PFSK-1 (cell line): ENCODE measurements at regions not wholly inside any gene's neighbourhood (a gene's known extent, or its start where the extent isn't known, plus 50 kb on each side); places are given as distances from the start of the nearest gene placed in this dataset.

Experiments used
- FOXP2 ChIP-seq: optimal IDR thresholded peaks from 2 replicates; pipeline ENCODE3; 2011; ENCODE audit warnings: borderline replicate concordance, control low read depth, inconsistent platforms; ENCODE audit not compliant: insufficient read depth; ENCODE audit errors: extremely low read length, extremely low read depth
- POLR2AphosphoS5 ChIP-seq: IDR thresholded peaks from 2 replicates; pipeline ENCODE4 v1.6.1; 2012; ENCODE audit warnings: low read depth, mild to moderate bottlenecking, control low read depth, low read length, moderate library complexity
- SIN3A ChIP-seq: IDR thresholded peaks from 2 replicates; pipeline ENCODE4 v1.6.1; 2012; ENCODE audit warnings: mild to moderate bottlenecking, low read length, moderate library complexity, borderline replicate concordance; ENCODE audit not compliant: insufficient read depth
- TAF1 ChIP-seq: IDR thresholded peaks from 2 replicates; pipeline ENCODE4 v1.6.1; 2012; ENCODE audit warnings: low read length, control low read depth, borderline replicate concordance; ENCODE audit not compliant: insufficient read depth
- TF ChIP-seq, protein P1 (sequence below), 2 experiments: IDR thresholded peaks; 2 replicates each; pipeline versions ENCODE4 v1.6.1 to v1.8.0; 2011 to 2012; ENCODE audit warnings: low read depth in 2 of 2, low read length in 2 of 2, control low read depth in 1 of 2, inconsistent platforms in 1 of 2, mild to moderate bottlenecking in 1 of 2, moderate library complexity in 1 of 2; ENCODE audit not compliant: insufficient read depth in 1 of 2

DNA sequence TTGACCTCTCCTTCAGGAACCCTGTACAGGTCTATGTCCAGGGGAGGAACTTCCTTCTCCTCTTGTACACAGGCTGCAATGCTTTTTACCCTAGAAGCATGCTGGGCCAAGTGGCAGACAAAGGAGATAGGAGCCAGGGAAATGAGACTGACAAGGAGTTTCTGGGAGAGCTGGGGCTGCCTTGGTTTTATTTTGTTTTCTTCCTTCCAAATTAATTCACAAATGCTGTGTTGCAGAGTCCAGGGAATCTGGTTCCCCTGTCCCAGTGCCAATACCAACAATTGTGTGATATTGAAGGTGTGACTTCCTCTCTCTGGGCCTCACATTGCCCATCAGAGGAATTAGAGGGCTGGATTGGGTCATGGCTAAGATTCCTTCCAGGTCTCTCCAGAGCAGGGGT is 224.8 kb upstream of the PPP2R3A start:
- TF ChIP-seq FOXP2 = no peak
- TF ChIP-seq POLR2AphosphoS5 = no peak
- TF ChIP-seq TAF1 = no peak
- TF ChIP-seq SIN3A = no peak
- TF ChIP-seq, protein P1, sequence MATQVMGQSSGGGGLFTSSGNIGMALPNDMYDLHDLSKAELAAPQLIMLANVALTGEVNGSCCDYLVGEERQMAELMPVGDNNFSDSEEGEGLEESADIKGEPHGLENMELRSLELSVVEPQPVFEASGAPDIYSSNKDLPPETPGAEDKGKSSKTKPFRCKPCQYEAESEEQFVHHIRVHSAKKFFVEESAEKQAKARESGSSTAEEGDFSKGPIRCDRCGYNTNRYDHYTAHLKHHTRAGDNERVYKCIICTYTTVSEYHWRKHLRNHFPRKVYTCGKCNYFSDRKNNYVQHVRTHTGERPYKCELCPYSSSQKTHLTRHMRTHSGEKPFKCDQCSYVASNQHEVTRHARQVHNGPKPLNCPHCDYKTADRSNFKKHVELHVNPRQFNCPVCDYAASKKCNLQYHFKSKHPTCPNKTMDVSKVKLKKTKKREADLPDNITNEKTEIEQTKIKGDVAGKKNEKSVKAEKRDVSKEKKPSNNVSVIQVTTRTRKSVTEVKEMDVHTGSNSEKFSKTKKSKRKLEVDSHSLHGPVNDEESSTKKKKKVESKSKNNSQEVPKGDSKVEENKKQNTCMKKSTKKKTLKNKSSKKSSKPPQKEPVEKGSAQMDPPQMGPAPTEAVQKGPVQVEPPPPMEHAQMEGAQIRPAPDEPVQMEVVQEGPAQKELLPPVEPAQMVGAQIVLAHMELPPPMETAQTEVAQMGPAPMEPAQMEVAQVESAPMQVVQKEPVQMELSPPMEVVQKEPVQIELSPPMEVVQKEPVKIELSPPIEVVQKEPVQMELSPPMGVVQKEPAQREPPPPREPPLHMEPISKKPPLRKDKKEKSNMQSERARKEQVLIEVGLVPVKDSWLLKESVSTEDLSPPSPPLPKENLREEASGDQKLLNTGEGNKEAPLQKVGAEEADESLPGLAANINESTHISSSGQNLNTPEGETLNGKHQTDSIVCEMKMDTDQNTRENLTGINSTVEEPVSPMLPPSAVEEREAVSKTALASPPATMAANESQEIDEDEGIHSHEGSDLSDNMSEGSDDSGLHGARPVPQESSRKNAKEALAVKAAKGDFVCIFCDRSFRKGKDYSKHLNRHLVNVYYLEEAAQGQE (IDR thresholded peaks at IDR 0.05; ENCODE audit: insufficient read depth in 1 of 2, low read depth in 2 of 2, low read length in 2 of 2) = no peak

DNA sequence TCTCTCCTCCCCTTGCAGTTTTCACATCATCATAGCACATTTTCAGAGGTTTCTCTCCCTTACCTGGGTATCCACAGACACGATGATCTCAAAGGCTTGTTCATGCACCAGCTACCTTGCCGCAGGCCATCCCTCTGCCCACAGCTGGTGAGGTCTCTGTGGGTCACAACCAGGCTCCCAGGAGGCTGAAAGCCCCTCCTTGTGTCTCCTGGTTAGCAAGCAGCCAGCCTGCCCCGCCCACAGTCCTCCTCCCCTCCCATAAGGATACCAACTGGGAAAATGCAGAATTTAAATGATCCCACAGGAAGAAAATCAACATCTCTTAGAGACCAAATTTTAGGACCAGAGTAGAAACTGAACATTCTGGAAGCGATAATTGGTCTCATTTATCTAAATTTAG is 213.5 kb upstream of the PPP2R3A start:
- TF ChIP-seq POLR2AphosphoS5 (no peak), SIN3A (no peak), TAF1 (no peak), FOXP2 (no peak)
- TF ChIP-seq, protein P1 (IDR thresholded peaks at IDR 0.05; ENCODE audit: insufficient read depth in 1 of 2, low read depth in 2 of 2, low read length in 2 of 2) = no peak

DNA sequence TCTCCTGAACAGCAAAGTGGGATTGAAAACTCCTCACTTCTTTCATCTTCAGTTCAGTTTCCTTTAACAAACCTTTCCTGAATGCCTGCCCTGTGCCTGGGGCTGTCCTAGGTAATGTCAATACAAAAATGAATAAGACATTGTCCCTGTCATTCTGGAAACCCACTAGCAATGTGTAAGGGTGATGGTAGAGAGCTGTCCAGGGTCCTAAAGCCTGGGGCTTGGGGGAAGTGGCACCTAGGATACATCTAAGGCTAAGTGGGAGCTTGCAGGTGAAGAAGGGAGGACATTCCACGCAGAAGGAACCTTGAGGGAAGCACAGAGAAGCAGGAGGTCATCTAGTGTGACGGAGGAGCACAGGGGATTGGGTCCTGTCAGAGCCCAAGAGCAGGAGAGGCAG is 212.7 kb upstream of the PPP2R3A start:
- TF ChIP-seq TAF1 (no peak), FOXP2 (no peak), SIN3A (no peak), POLR2AphosphoS5 (no peak)
- TF ChIP-seq, protein P1 (IDR thresholded peaks at IDR 0.05; ENCODE audit: insufficient read depth in 1 of 2, low read depth in 2 of 2, low read length in 2 of 2) = peak; percentile 72 to 92

- TF ChIP-seq SIN3A (no peak), POLR2AphosphoS5 (no peak), FOXP2 (no peak), TAF1 (no peak)
- TF ChIP-seq, protein P1 (IDR thresholded peaks at IDR 0.05; ENCODE audit: insufficient read depth in 1 of 2, low read depth in 2 of 2, low read length in 2 of 2) = no peak
These were observed 212.0 kb upstream of the PPP2R3A start for GRCh38 chr3:135753506-135753905.
